ENCODE measurements at regions not wholly inside any gene's neighbourhood (a gene's known extent, or its start where the extent isn't known, plus 50 kb on each side); places are given as distances from the start of the nearest gene placed in this dataset.

- FAIRE-seq: no peak
These were observed 1604.4 kb upstream of the ACVR2A start for GRCh38 chr2:146240391-146240790.

- FAIRE-seq: no peak
These were observed 1605.3 kb upstream of the ACVR2A start for GRCh38 chr2:146239392-146240135.

- FAIRE-seq: no peak
These were observed 1606.4 kb upstream of the ACVR2A start for GRCh38 chr2:146238254-146238966.

GRCh38 chr2:146235158-146235557 lies 1609.7 kb upstream of the ACVR2A start:
- no peak for FAIRE-seq

- no peak for FAIRE-seq
These were observed 1615.2 kb upstream of the ACVR2A start for GRCh38 chr2:146229508-146230155.

- no peak for FAIRE-seq
These were observed 1616.3 kb upstream of the ACVR2A start for GRCh38 chr2:146228466-146229058.

- FAIRE-seq: no peak
These were observed 1616.8 kb upstream of the ACVR2A start for GRCh38 chr2:146228020-146228393.

GRCh38 chr2:146227152-146228019 lies 1617.4 kb upstream of the ACVR2A start:
- no peak for FAIRE-seq

- no peak for FAIRE-seq
These were observed 1618.8 kb upstream of the ACVR2A start for GRCh38 chr2:146226077-146226476.

- FAIRE-seq: no peak
These were observed 1623.0 kb upstream of the ACVR2A start for GRCh38 chr2:146221826-146222225.

GRCh38 chr2:146220957-146221356 lies 1623.9 kb upstream of the ACVR2A start:
- FAIRE-seq: no peak

- no peak for FAIRE-seq
These were observed 1630.4 kb upstream of the ACVR2A start for GRCh38 chr2:146214394-146214929.

GRCh38 chr2:146213674-146214073 lies 1631.2 kb upstream of the ACVR2A start:
- no peak for FAIRE-seq

GRCh38 chr2:146212602-146213001 lies 1632.2 kb upstream of the ACVR2A start:
- no peak for FAIRE-seq

- FAIRE-seq: no peak
These were observed 1635.0 kb upstream of the ACVR2A start for GRCh38 chr2:146209842-146210275.

- FAIRE-seq: no peak
These were observed 1636.9 kb upstream of the ACVR2A start for GRCh38 chr2:146207901-146208300.

- FAIRE-seq: no peak
These were observed 1637.4 kb upstream of the ACVR2A start for GRCh38 chr2:146207417-146207816.

GRCh38 chr2:146203064-146203624 lies 1641.7 kb upstream of the ACVR2A start:
- FAIRE-seq: no peak

GRCh38 chr2:146193619-146194018 lies 1651.2 kb upstream of the ACVR2A start:
- FAIRE-seq: no peak

- no peak for FAIRE-seq
These were observed 1655.3 kb upstream of the ACVR2A start for GRCh38 chr2:146189541-146189940.

- FAIRE-seq: no peak
These were observed 1654.0 kb upstream of the ZEB2 start for GRCh38 chr2:146173934-146174333.

All from G401.6 (cell line).